PFSK-1 (cell line): ENCODE measurements at regions not wholly inside any gene's neighbourhood (a gene's known extent, or its start where the extent isn't known, plus 50 kb on each side); places are given as distances from the start of the nearest gene placed in this dataset.

Source experiments
- POLR2AphosphoS5 ChIP-seq: IDR thresholded peaks from 2 replicates; pipeline ENCODE4 v1.6.1; 2012; ENCODE audit warnings: low read depth, mild to moderate bottlenecking, control low read depth, low read length, moderate library complexity
- SIN3A ChIP-seq: IDR thresholded peaks from 2 replicates; pipeline ENCODE4 v1.6.1; 2012; ENCODE audit warnings: mild to moderate bottlenecking, low read length, moderate library complexity, borderline replicate concordance; ENCODE audit not compliant: insufficient read depth
- TAF1 ChIP-seq: IDR thresholded peaks from 2 replicates; pipeline ENCODE4 v1.6.1; 2012; ENCODE audit warnings: low read length, control low read depth, borderline replicate concordance; ENCODE audit not compliant: insufficient read depth
- TF ChIP-seq, protein P1 (sequence below), 2 experiments: IDR thresholded peaks; 2 replicates each; pipeline versions ENCODE4 v1.6.1 to v1.8.0; 2011 to 2012; ENCODE audit warnings: low read depth in 2 of 2, low read length in 2 of 2, control low read depth in 1 of 2, inconsistent platforms in 1 of 2, mild to moderate bottlenecking in 1 of 2, moderate library complexity in 1 of 2; ENCODE audit not compliant: insufficient read depth in 1 of 2

- TF ChIP-seq, protein P1, sequence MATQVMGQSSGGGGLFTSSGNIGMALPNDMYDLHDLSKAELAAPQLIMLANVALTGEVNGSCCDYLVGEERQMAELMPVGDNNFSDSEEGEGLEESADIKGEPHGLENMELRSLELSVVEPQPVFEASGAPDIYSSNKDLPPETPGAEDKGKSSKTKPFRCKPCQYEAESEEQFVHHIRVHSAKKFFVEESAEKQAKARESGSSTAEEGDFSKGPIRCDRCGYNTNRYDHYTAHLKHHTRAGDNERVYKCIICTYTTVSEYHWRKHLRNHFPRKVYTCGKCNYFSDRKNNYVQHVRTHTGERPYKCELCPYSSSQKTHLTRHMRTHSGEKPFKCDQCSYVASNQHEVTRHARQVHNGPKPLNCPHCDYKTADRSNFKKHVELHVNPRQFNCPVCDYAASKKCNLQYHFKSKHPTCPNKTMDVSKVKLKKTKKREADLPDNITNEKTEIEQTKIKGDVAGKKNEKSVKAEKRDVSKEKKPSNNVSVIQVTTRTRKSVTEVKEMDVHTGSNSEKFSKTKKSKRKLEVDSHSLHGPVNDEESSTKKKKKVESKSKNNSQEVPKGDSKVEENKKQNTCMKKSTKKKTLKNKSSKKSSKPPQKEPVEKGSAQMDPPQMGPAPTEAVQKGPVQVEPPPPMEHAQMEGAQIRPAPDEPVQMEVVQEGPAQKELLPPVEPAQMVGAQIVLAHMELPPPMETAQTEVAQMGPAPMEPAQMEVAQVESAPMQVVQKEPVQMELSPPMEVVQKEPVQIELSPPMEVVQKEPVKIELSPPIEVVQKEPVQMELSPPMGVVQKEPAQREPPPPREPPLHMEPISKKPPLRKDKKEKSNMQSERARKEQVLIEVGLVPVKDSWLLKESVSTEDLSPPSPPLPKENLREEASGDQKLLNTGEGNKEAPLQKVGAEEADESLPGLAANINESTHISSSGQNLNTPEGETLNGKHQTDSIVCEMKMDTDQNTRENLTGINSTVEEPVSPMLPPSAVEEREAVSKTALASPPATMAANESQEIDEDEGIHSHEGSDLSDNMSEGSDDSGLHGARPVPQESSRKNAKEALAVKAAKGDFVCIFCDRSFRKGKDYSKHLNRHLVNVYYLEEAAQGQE (IDR thresholded peaks at IDR 0.05; ENCODE audit: insufficient read depth in 1 of 2, low read depth in 2 of 2, low read length in 2 of 2), result no peak
- TF ChIP-seq POLR2AphosphoS5 (no peak), TAF1 (no peak), SIN3A (no peak)
These were observed 764.9 kb upstream of the FANCL start for GRCh38 chr2:59005836-59006615.
